HCT116 (cell line): ENCODE measurements at regions not wholly inside any gene's neighbourhood (a gene's known extent, or its start where the extent isn't known, plus 50 kb on each side); places are given as distances from the start of the nearest gene placed in this dataset.

Source experiments
- ATAC-seq: fragments of 200-7000 bp; cut with Tn5 transposase; 2 replicates; pipeline ENCODE4 v1.9.1; 2020; ENCODE audit warnings: mild to moderate bottlenecking, moderate library complexity
- BruUV-seq: library from RNA; stranded (reverse); fragments of 400-500 nt; replicated peaks from 2 replicates; lab custom pipeline; 2021; lab: Mats Ljungman, UMichigan
- CTCF ChIA-PET: fragments of 300-600 bp; sonication (Branson Sonifier 250); formaldehyde crosslinking; loops from one replicate; lab custom pipeline; 2021; ENCODE audit warnings: antibody characterized with exemption; lab: Charles Lee
- POLR2A ChIA-PET: fragments of 300-600, 350-600 bp; sonication (Branson Sonifier 250); formaldehyde crosslinking; loops from one replicate; lab custom pipeline; 2021; ENCODE audit warnings: antibody characterized with exemption; lab: Charles Lee
- RAD21 ChIA-PET, 2 experiments: fragments of 300-600 bp; sonication (Branson Sonifier 250); formaldehyde crosslinking; loops; one replicate each; lab custom pipeline; 2023; ENCODE audit warnings: low total read pairs in 2 of 2; ENCODE audit not compliant: uncharacterized antibody in 2 of 2, unreplicated experiment in 2 of 2, low non-redundant PET in 1 of 2; lab: Charles Lee
- DNase-seq: peaks from one replicate; pipeline ENCODE4 v3.0.0-alpha.2; 2010; ENCODE audit warnings: low read depth, low spot score
- H2AFZ ChIP-seq: fragments of 200-600 bp; shearing (Covaris generic), sonication (generic); 2 replicates; pipeline ENCODE4 v1.6.1; 2017; ENCODE audit warnings: low read depth, mixed run types, mixed read lengths, antibody characterized with exemption, low read length; ENCODE audit not compliant: poor library complexity, severe bottlenecking
- H3K27ac ChIP-seq: 2 replicates; pipeline ENCODE4 v1.5.1; 2012; ENCODE audit warnings: low read depth, low read length
- H3K27me3 ChIP-seq: fragments of 200-600 bp; sonication (generic); 2 replicates; pipeline ENCODE4 v1.6.1; 2016; ENCODE audit warnings: mixed run types, low read length, mixed read lengths; ENCODE audit not compliant: insufficient read depth
- H3K36me3 ChIP-seq, 2 experiments: fragments of 200-500 bp in 1 of 2; fragments of 200-600 bp in 1 of 2; sonication (Bioruptor generic) in 1 of 2; sonication (generic) in 1 of 2; 2 replicates each; pipeline versions ENCODE4 v1.5.1 to v1.6.1; 2014 to 2016; ENCODE audit warnings: low read length in 2 of 2, inconsistent platforms in 1 of 2, mixed read lengths in 1 of 2, mixed run types in 1 of 2; ENCODE audit not compliant: insufficient read depth in 2 of 2, control insufficient read depth in 1 of 2
- H3K4me1 ChIP-seq, 2 experiments: fragments of 200-600 bp in 1 of 2; sonication (generic) in 1 of 2; 2 replicates each; pipeline versions ENCODE4 v1.5.1 to v1.6.1; 2012 to 2017; ENCODE audit warnings: low read length in 2 of 2, inconsistent platforms in 1 of 2, mild to moderate bottlenecking in 1 of 2, mixed read lengths in 1 of 2, mixed run types in 1 of 2, moderate library complexity in 1 of 2; ENCODE audit not compliant: insufficient read depth in 2 of 2, control insufficient read depth in 1 of 2
- H3K4me2 ChIP-seq: fragments of 200-600 bp; sonication (generic); 2 replicates; pipeline ENCODE4 v1.6.1; 2017; ENCODE audit warnings: mixed run types, low read length, mixed read lengths
- H3K4me3 ChIP-seq, 2 experiments: fragments of 200-600 bp in 1 of 2; sonication (generic) in 1 of 2; replicated peaks in 1 of 2; 2 replicates each; pipeline ENCODE4 v1.5.1; 2011 to 2016; ENCODE audit warnings: low read length in 2 of 2, control low read depth in 1 of 2, low read depth in 1 of 2, mild to moderate bottlenecking in 1 of 2, mixed read lengths in 1 of 2, mixed run types in 1 of 2
- H3K79me2 ChIP-seq: fragments of 200-600 bp; sonication (generic); 2 replicates; pipeline ENCODE4 v1.6.1; 2017; ENCODE audit warnings: mild to moderate bottlenecking, mixed run types, low read length, moderate library complexity, mixed read lengths; ENCODE audit not compliant: insufficient read depth
- H3K9ac ChIP-seq: fragments of 200-600 bp; sonication (generic); 2 replicates; pipeline ENCODE4 v1.6.1; 2016; ENCODE audit warnings: low read length, mixed read lengths
- H3K9me2 ChIP-seq: fragments of 200-600 bp; sonication (generic), shearing (Covaris generic); 2 replicates; pipeline ENCODE4 v1.6.1; 2017; ENCODE audit warnings: mixed run types, mild to moderate bottlenecking, moderate library complexity; ENCODE audit not compliant: insufficient read depth
- H3K9me3 ChIP-seq, 2 experiments: fragments of 200-500 bp in 1 of 2; fragments of 200-600 bp in 1 of 2; sonication (Bioruptor generic) in 1 of 2; sonication (generic) in 1 of 2; 2 replicates each; pipeline ENCODE4 v1.6.1; 2014 to 2017; ENCODE audit warnings: low read length in 2 of 2, mixed read lengths in 2 of 2, inconsistent platforms in 1 of 2, low read depth in 1 of 2, mild to moderate bottlenecking in 1 of 2, mixed run types in 1 of 2, moderate library complexity in 1 of 2; ENCODE audit not compliant: control insufficient read depth in 1 of 2, insufficient read depth in 1 of 2
- H4K20me1 ChIP-seq: fragments of 200-600 bp; sonication (generic), shearing (Covaris generic); 2 replicates; pipeline ENCODE4 v1.6.1; 2017; ENCODE audit warnings: mixed run types, mild to moderate bottlenecking, moderate library complexity; ENCODE audit not compliant: insufficient read depth
- ATF3 ChIP-seq: IDR thresholded peaks from 2 replicates; pipeline ENCODE4 v1.6.1; 2012
- CTCF ChIP-seq, 3 experiments: fragments of 200-600 bp in 1 of 3; sonication (generic) in 1 of 3; IDR thresholded peaks in 2 of 3; conservative IDR thresholded peaks in 1 of 3; 2 replicates each; pipeline ENCODE4 v1.5.1; 2012 to 2017; ENCODE audit warnings: low read depth in 2 of 3, low read length in 2 of 3, antibody characterized with exemption in 1 of 3, borderline replicate concordance in 1 of 3, control low read depth in 1 of 3, mild to moderate bottlenecking in 1 of 3, mixed read lengths in 1 of 3, mixed run types in 1 of 3, moderate library complexity in 1 of 3; ENCODE audit not compliant: insufficient read depth in 1 of 3
- JUND ChIP-seq: IDR thresholded peaks from 2 replicates; pipeline ENCODE4 v1.6.1; 2012
- MAX ChIP-seq: IDR thresholded peaks from 2 replicates; pipeline ENCODE4 v1.6.1; 2012
- SIN3A ChIP-seq: IDR thresholded peaks from 2 replicates; pipeline ENCODE4 v1.6.1; 2012; ENCODE audit warnings: low read depth
- SP1 ChIP-seq: IDR thresholded peaks from 2 replicates; pipeline ENCODE4 v1.6.1; 2012; ENCODE audit warnings: low read depth
- SRF ChIP-seq: IDR thresholded peaks from 2 replicates; pipeline ENCODE4 v1.6.1; 2012; ENCODE audit warnings: low read depth
- TCF7L2 ChIP-seq: IDR thresholded peaks from 2 replicates; pipeline ENCODE4 v1.7.0; 2011; ENCODE audit warnings: borderline replicate concordance, inconsistent platforms; ENCODE audit not compliant: insufficient read depth, insufficient read length; ENCODE audit errors: extremely low read depth
- ZBTB33 ChIP-seq: IDR thresholded peaks from 2 replicates; pipeline ENCODE4 v1.6.1; 2011; ENCODE audit warnings: mild to moderate bottlenecking, low read length, moderate library complexity; ENCODE audit not compliant: insufficient replicate concordance; ENCODE audit errors: extremely low read depth
- intact Hi-C: fragments of 100-400 bp; cut with micrococcal nuclease; formaldehyde crosslinking; loops from 2 replicates; pipeline ENCODE4 v1.10.0; 2022

GRCh38 chr10:123309731-123310130 is 155.5 kb downstream of the BUB3 start:
- H2AFZ ChIP-seq: no peak overlapping the region
- TF ChIP-seq JUND (no peak), MAX (no peak), SRF (no peak), TCF7L2 (no peak), SP1 (no peak)
- TF ChIP-seq, all 23 proteins: peak for 0
- RAD21 ChIA-PET: no interaction called here
- no peaks in the 10 kb centered on the region for H3K79me2 ChIP-seq
- H3K27ac ChIP-seq: no peak overlapping the region
- no peaks in the 10 kb centered on the region for H3K36me3 ChIP-seq
- no peaks in the 10 kb centered on the region for H3K27me3 ChIP-seq
- no peaks in the 10 kb centered on the region for H3K9me3 ChIP-seq
- H3K9me2 ChIP-seq: no peaks in the 10 kb centered on the region
- H3K4me1 ChIP-seq: no peaks in the 10 kb centered on the region
- no peak overlapping the region for H3K4me3 ChIP-seq
- ATAC-seq: no peak
- no peaks in the 10 kb centered on the region for H4K20me1 ChIP-seq
- H3K9ac ChIP-seq: no peak overlapping the region
- no peak for DNase-seq
- POLR2A ChIA-PET: no interaction called here
- H3K4me2 ChIP-seq: no peak overlapping the region
- CTCF ChIA-PET: no interaction called here
- BruUV-seq: no TSS peak
- intact Hi-C loops: no loop called here

GRCh38 chr10:123316776-123317175 is 162.6 kb downstream of the BUB3 start:
- CTCF ChIA-PET: no interaction called here

More at GRCh38 chr10:123316776-123317175, 162.6 kb downstream of the BUB3 start:
- POLR2A ChIA-PET: no interaction called here
- Histone ChIP-seq H2AFZ (no peak overlapping the region), H3K4me2 (no peak overlapping the region), H3K9me2 (no peaks in the 10 kb centered on the region), H3K4me1 (no peaks in the 10 kb centered on the region), H3K36me3 (no peaks in the 10 kb centered on the region), H3K9me3 (no peaks in the 10 kb centered on the region), H3K79me2 (no peaks in the 10 kb centered on the region), H3K27me3 (no peaks in the 10 kb centered on the region), H3K4me3 (no peak overlapping the region), H3K9ac (no peak overlapping the region), H4K20me1 (no peaks in the 10 kb centered on the region), H3K27ac (no peak overlapping the region)
- no TSS peak for BruUV-seq
- intact Hi-C loops: no loop called here
- no peak for ATAC-seq
- RAD21 ChIA-PET: no interaction called here
- DNase-seq: no peak
- TF ChIP-seq CTCF (IDR thresholded peaks at IDR 0.05 in 2 of 3, conservative IDR thresholded peaks at IDR 0.05 in 1 of 3; ENCODE audit: borderline replicate concordance in 1 of 3, insufficient read depth in 1 of 3, low read depth in 2 of 3, low read length in 2 of 3) (no peak), SIN3A (no peak), TCF7L2 (no peak), ATF3 (no peak), ZBTB33 (no peak)
